ENCODE measurements at regions not wholly inside any gene's neighbourhood (a gene's known extent, or its start where the extent isn't known, plus 50 kb on each side); places are given as distances from the start of the nearest gene placed in this dataset.

DNA sequence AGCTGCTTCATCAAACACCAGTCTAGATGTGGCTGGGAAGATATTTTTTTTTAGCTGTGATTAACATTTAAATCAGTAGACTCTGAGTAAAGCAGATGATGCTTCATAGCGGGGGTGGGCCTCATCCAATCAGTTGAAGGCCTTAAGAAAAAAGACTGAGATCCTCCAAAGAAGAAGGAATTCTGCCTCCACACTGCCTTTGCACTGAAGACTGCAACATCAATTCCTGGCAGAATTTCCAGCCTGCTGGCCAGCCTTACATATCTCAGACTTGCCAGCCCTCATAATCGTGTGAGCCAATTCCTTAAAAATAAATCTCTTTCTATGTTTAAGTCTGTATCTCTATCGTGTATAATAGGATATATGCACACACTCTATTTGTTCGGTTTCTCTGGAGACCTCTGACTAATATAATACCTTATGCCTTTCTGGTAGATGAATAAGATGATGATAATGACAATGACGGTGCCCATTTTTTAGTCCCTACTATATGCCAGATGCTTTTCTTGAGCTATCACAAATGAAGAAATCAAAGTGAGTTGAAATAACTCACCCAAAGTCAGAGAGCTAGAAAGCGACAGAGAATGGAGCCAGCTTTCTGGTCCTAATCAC is 66.1 kb upstream of the SOD3 start:
- TF ChIP-seq GATA2 (IDR thresholded peaks at IDR 0.05; ENCODE audit: low read depth, low read length) (no peak), GATA3 (IDR thresholded peaks at IDR 0.05; ENCODE audit: low read depth, low read length) (no peak)
